ENCODE measurements at regions not wholly inside any gene's neighbourhood (a gene's known extent, or its start where the extent isn't known, plus 50 kb on each side); places are given as distances from the start of the nearest gene placed in this dataset.
"Not testable (repeated sequence)": the region's sequence is repeated elsewhere in the genome, so short reads cannot be mapped to it uniquely, and the experiment has no call there.

GRCh38 chrY:26670881-26671879, 1049.3 kb downstream of the CDY1 start:
- not testable (repeated sequence) for H3K27ac Mint-ChIP-seq; H3K36me3 ChIP-seq (ENCODE audit: control insufficient read depth, insufficient read depth, low read length); H3K27me3 ChIP-seq (ENCODE audit: control insufficient read depth, insufficient read depth, low read length); H3K36me3 Mint-ChIP-seq; H3K27ac ChIP-seq (ENCODE audit: insufficient read depth, low read length, poor library complexity, severe bottlenecking); H3K27me3 Mint-ChIP-seq; H3K4me1 ChIP-seq (ENCODE audit: control insufficient read depth, insufficient read depth, low read length, poor library complexity, severe bottlenecking); H3K4me3 Mint-ChIP-seq; H3K4me3 ChIP-seq (ENCODE audit: low read depth, low read length); H3K4me1 Mint-ChIP-seq
- peaks cover 18 to 22% of the 10 kb centered on the region in 2 experiments for H3K9me3 ChIP-seq (ENCODE audit: control insufficient read depth in 2 of 2, low read length in 2 of 2)
- H3K9me3 Mint-ChIP-seq = peaks cover 0 to 31% (median 0%) of the 10 kb centered on the region in 7 donors
- peak; percentile 55 to 66 for ATAC-seq (ENCODE audit: low read depth in 2 of 2)
- DNase-seq = peak in 1 of 3 donors; percentile 6

All from CD4-positive, CD25-positive, alpha-beta regulatory T cell (primary cell).